GM18507 (cell line): ENCODE measurements at regions not wholly inside any gene's neighbourhood (a gene's known extent, or its start where the extent isn't known, plus 50 kb on each side); places are given as distances from the start of the nearest gene placed in this dataset.

Experiments used
- DNase-seq: peaks from one replicate; pipeline ENCODE4 v3.0.0; 2011; ENCODE audit warnings: low read depth; ENCODE audit not compliant: insufficient read length; ENCODE audit errors: extremely low spot score
- FAIRE-seq: peaks from 2 replicates; lab custom pipeline; 2011; peaks lifted over from hg19 to GRCh38; lab: Jason Lieb, UNC

- FAIRE-seq (no peak), DNase-seq (no peak)
Measured at GRCh38 chr12:100737168-100737567, 57.4 kb upstream of the ANO4 start.

GRCh38 chr12:100738086-100738485 lies 56.5 kb upstream of the ANO4 start:
- DNase-seq (no peak), FAIRE-seq (no peak)

DNA sequence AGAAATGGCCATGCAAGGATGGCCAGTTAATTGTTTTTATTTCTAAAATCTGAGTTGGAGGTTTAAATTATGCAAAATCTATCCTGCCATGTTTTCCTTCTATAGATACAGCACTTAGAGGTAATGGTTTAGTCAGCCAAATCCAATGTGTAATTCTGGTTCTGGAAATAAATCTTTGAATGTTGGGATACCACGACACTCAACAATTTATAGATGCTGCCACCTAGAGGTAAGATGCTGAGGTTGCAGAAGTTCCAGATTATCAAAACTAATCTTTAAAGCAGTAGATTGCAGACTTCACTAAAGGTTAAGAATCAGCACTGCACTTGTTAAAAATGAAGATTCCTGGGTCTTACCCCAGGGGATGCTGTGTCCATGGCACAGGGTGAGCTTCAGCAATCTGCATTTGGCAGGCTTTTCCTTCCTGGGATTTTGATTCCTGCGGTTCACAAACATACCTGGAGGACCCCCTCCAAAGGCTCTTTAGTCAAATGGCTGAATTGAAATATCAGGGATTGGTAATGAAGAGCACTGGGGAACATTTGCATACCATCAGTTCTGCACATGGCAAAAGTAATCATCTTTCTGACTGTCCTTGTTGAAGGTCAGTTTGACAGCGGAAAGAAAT lies 53.4 kb upstream of the ANO4 start:
- peak; percentile 84 for FAIRE-seq
- DNase-seq = no peak

GRCh38 chr12:100743060-100743459 lies 51.5 kb upstream of the ANO4 start:
- no peak for DNase-seq
- no peak for FAIRE-seq
